OCI-M2 (cell line): ENCODE measurements at regions not wholly inside any gene's neighbourhood (a gene's known extent, or its start where the extent isn't known, plus 50 kb on each side); places are given as distances from the start of the nearest gene placed in this dataset.

Source experiments
- DNase-seq: peaks from one replicate; lab custom pipeline; 2025; ENCODE audit not compliant: unreplicated experiment; lab: John Stamatoyannopoulos, UW

DNA sequence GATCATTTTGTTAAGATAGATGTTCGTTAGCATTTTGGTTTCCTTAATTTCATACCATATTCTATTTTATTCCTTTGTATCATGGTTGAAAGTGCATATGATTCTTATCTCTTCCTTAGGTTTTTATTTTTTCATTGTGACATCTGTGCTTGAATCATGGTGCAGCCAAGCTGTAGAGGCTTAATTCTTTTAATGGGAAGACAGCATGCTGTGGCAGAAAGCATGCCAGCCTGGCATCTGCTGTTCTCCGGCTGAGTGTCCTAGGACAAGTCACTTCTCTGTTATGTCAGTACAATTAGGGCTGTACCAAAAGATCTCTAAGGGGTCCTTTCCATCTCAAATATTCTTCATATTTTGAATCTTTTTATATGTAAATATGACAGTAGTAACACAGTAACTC lies 68.5 kb upstream of the PMFBP1 start:
- no peak for DNase-seq

DNA sequence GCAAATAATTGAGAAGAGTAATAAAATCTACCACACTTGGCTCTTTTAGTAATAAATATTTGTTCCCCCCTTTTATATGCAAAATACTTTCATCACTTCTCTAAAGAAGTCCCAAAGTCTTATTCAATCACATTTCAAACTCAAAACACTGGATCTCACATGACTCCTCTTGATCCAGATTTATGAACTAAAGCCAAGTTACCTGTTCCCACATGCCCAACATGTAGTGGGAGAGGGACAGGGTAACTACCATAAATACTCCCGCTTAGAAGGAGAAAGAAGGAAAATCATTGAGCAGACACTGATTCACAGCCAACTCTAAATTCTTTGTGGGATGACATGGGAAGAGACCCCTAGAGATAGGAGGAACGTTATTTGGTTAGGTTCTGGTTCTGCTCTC lies 64.9 kb upstream of the PMFBP1 start:
- no peak for DNase-seq

DNA sequence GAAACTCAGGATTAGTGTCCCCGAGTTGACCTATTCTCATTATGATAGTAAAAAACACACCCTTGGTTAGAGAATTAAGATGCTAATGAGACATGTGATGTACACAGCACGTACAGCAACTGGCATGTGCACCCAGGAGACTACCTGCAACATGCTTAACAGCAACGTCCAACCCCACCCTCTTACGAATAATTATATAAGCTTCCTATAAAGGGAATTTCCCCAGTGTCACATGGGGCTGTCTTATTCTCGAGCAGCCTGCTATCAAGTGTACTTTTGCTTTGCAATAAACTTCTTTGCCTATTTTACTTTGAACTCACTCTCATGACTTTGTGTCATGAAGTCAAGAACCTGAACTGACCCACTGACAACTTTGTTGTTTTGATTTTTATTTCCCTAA lies 62.4 kb upstream of the PMFBP1 start:
- DNase-seq, result no peak

DNA sequence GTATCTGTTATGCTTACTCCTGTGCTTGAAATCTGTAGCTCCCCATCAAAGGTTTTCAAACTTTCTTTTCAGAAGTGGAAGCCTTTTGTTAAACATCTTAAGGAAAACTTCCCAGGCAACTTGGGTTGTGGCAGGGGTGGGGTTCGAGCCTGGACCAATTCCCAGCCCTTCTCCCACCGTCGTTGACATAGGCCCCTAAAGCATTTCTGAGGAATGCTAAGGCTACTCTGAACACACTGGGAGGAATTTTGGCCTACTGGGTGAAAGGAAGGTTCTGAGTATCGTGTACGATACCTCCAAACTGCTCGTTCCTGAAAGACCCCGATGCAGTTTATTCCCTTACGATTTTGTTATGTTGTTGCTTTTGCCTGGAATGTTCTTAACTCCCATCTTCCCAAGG lies 56.1 kb upstream of the PMFBP1 start:
- DNase-seq, result no peak

DNA sequence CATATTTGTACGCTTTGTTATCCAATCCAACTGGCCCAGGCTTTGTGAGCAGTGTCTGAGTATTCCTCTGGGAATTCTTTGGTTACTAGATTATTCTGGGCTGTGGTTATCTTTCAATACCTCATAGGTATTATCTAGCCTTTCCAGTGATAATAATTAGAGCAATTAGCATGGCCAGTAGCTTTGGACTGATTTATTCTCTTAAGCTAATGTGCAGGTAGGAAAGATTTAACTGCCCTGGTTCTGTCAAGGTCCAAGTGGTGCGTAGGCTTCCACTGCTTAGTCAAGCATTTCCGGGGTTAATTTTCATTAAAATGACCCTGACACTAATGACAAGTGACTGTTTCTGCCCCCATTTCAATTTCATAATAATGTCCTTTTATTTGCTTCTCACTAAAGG lies 54.2 kb upstream of the PMFBP1 start:
- no peak for DNase-seq

DNA sequence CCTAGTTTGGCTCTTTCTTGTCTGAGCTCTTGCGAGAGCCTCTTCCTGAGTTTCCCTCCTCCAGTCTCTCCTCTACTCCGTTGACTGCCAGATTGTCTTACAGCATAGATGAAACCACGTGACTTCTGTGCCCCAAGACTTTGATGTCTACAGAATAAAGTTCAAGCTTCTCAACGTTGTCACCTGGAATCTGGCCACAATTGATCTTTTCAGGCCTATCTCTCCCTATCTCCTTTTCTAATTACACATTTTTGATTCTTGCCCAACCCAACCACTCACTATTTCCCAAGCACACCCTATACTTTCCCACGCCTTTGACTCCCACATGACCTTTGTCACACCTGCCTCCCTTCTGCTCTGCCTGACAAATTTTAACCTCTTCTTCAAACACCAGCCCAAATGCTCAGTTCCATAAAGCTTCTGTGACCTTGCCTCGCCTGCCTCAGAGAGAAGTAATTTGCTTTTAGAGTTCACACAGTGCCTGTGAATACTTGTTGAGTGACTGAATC lies 52.4 kb upstream of the PMFBP1 start:
- DNase-seq, result no peak

DNA sequence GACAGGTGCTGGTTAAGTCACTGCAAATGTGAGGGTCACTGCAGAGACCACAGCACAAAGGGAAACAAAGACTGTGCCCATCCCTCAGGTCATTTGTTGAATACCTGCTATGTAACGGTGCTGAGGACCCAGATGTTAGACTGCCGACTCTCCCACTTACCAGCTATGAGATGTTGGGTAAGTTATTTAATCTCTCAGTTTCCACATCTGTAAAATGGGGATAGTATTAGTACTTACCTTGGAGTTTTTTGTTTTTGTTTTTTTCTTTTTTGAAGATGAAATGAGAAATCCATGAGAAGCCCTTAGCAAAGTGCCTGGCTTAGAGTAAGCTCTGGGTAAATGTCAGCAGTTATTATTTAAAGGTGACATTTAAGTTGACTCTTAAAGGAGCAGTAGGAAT lies 50.5 kb upstream of the PMFBP1 start:
- no peak for DNase-seq
